ENCODE measurements at regions not wholly inside any gene's neighbourhood (a gene's known extent, or its start where the extent isn't known, plus 50 kb on each side); places are given as distances from the start of the nearest gene placed in this dataset.

GRCh38 chr5:130321931-130322330 is 417.7 kb downstream of the CHSY3 start:
- TF ChIP-seq NFE2L1 (CRISPR knock-in tag; IDR thresholded peaks at IDR 0.05) = no peak
- no peak for TF ChIP-seq ZBTB21 (CRISPR knock-in tag; IDR thresholded peaks at IDR 0.05; ENCODE audit: borderline replicate concordance)
- TF ChIP-seq CREB1 (CRISPR knock-in tag; IDR thresholded peaks at IDR 0.05) = no peak
- no peak for TF ChIP-seq CREM (CRISPR knock-in tag; IDR thresholded peaks at IDR 0.05)
- TF ChIP-seq USF2 (CRISPR knock-in tag; IDR thresholded peaks at IDR 0.05) = no peak
- TF ChIP-seq, protein P1, sequence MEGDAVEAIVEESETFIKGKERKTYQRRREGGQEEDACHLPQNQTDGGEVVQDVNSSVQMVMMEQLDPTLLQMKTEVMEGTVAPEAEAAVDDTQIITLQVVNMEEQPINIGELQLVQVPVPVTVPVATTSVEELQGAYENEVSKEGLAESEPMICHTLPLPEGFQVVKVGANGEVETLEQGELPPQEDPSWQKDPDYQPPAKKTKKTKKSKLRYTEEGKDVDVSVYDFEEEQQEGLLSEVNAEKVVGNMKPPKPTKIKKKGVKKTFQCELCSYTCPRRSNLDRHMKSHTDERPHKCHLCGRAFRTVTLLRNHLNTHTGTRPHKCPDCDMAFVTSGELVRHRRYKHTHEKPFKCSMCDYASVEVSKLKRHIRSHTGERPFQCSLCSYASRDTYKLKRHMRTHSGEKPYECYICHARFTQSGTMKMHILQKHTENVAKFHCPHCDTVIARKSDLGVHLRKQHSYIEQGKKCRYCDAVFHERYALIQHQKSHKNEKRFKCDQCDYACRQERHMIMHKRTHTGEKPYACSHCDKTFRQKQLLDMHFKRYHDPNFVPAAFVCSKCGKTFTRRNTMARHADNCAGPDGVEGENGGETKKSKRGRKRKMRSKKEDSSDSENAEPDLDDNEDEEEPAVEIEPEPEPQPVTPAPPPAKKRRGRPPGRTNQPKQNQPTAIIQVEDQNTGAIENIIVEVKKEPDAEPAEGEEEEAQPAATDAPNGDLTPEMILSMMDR (IDR thresholded peaks at IDR 0.05) = no peak
- no peak for TF ChIP-seq ZNF423 (CRISPR knock-in tag; IDR thresholded peaks at IDR 0.05)
- TF ChIP-seq FOXP4 (CRISPR knock-in tag; IDR thresholded peaks at IDR 0.05) = no peak
- no peak for TF ChIP-seq TP53 (CRISPR knock-in tag; IDR thresholded peaks at IDR 0.05)
- TF ChIP-seq NFYB (CRISPR knock-in tag; conservative IDR thresholded peaks at IDR 0.05; ENCODE audit: low read depth) = no peak
- TF ChIP-seq SP1 (CRISPR knock-in tag; conservative IDR thresholded peaks at IDR 0.05) = no peak
- no peak for TF ChIP-seq ATF3 (CRISPR knock-in tag; conservative IDR thresholded peaks at IDR 0.05)
- TF ChIP-seq, protein P2, sequence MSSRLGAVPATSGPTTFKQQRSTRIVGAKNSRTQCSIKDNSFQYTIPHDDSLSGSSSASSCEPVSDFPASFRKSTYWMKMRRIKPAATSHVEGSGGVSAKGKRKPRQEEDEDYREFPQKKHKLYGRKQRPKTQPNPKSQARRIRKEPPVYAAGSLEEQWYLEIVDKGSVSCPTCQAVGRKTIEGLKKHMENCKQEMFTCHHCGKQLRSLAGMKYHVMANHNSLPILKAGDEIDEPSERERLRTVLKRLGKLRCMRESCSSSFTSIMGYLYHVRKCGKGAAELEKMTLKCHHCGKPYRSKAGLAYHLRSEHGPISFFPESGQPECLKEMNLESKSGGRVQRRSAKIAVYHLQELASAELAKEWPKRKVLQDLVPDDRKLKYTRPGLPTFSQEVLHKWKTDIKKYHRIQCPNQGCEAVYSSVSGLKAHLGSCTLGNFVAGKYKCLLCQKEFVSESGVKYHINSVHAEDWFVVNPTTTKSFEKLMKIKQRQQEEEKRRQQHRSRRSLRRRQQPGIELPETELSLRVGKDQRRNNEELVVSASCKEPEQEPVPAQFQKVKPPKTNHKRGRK (CRISPR knock-in tag; IDR thresholded peaks at IDR 0.05; ENCODE audit: borderline replicate concordance) = no peak
- TF ChIP-seq, protein P3, sequence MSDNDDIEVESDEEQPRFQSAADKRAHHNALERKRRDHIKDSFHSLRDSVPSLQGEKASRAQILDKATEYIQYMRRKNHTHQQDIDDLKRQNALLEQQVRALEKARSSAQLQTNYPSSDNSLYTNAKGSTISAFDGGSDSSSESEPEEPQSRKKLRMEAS (CRISPR knock-in tag; IDR thresholded peaks at IDR 0.05) = no peak
